OCI-LY1 (cell line): ENCODE measurements at regions not wholly inside any gene's neighbourhood (a gene's known extent, or its start where the extent isn't known, plus 50 kb on each side); places are given as distances from the start of the nearest gene placed in this dataset.

Experiments
- H2AFZ ChIP-seq: fragments of 200-600 bp; sonication (generic), shearing (Covaris generic); 2 replicates; pipeline ENCODE4 v1.6.0; 2014; ENCODE audit warnings: antibody characterized with exemption, mild to moderate bottlenecking, low read length
- H3F3A ChIP-seq: fragments of 200-600 bp; sonication (generic), shearing (Covaris generic); 2 replicates; pipeline ENCODE4 v1.6.0; 2014; ENCODE audit warnings: mild to moderate bottlenecking, antibody characterized with exemption, low read length, moderate library complexity; ENCODE audit not compliant: insufficient read depth
- H3K27ac ChIP-seq: fragments of 200-600 bp; sonication (generic); 2 replicates; pipeline ENCODE4 v1.5.1; 2014; ENCODE audit warnings: low read length, mixed run types, mild to moderate bottlenecking, low read depth; ENCODE audit not compliant: poor library complexity, severe bottlenecking
- H3K27me3 ChIP-seq: fragments of 200-600 bp; sonication (generic); 2 replicates; pipeline ENCODE4 v1.6.0; 2014; ENCODE audit warnings: antibody characterized with exemption, mild to moderate bottlenecking, low read length, moderate library complexity; ENCODE audit not compliant: insufficient read depth
- H3K36me3 ChIP-seq: fragments of 200-600 bp; sonication (generic); 2 replicates; pipeline ENCODE4 v1.6.1; 2014; ENCODE audit warnings: mild to moderate bottlenecking, antibody characterized with exemption, low read length, moderate library complexity, mixed read lengths; ENCODE audit not compliant: insufficient read depth
- H3K4me1 ChIP-seq: fragments of 200-600 bp; sonication (generic); 2 replicates; pipeline ENCODE4 v1.5.1; 2014; ENCODE audit warnings: mild to moderate bottlenecking, low read length, moderate library complexity; ENCODE audit not compliant: insufficient read depth, severe bottlenecking
- H3K4me2 ChIP-seq: fragments of 200-600 bp; sonication (generic), shearing (Covaris generic); 2 replicates; pipeline ENCODE4 v1.6.1; 2014; ENCODE audit warnings: low read length
- H3K4me3 ChIP-seq: fragments of 200-600 bp; sonication (generic); 2 replicates; pipeline ENCODE4 v1.5.1; 2014; ENCODE audit warnings: low read length, low read depth, mild to moderate bottlenecking, mixed read lengths; ENCODE audit not compliant: poor library complexity, severe bottlenecking
- H3K79me2 ChIP-seq: fragments of 200-600 bp; shearing (Covaris generic); 2 replicates; pipeline ENCODE4 v1.6.1; 2016; ENCODE audit warnings: mixed run types, low read length, mixed read lengths; ENCODE audit not compliant: insufficient read depth
- H3K9ac ChIP-seq: fragments of 200-600 bp; sonication (generic), shearing (Covaris generic); 2 replicates; pipeline ENCODE4 v1.6.1; 2014; ENCODE audit warnings: mild to moderate bottlenecking, low read length, mixed read lengths
- H3K9me2 ChIP-seq: fragments of 200-600 bp; sonication (generic), shearing (Covaris generic); 2 replicates; pipeline ENCODE4 v1.6.1; 2014; ENCODE audit warnings: low read depth, mild to moderate bottlenecking, low read length, mixed read lengths
- H3K9me3 ChIP-seq: fragments of 200-600 bp; shearing (Covaris generic); 2 replicates; pipeline ENCODE4 v1.6.1; 2014; ENCODE audit warnings: low read length, mixed read lengths
- H4K20me1 ChIP-seq: fragments of 200-600 bp; sonication (generic), shearing (Covaris generic); 2 replicates; pipeline ENCODE4 v1.6.0; 2016; ENCODE audit warnings: mild to moderate bottlenecking, low read length; ENCODE audit not compliant: insufficient read depth
- EZH2 ChIP-seq: fragments of 200-600 bp; sonication (generic), shearing (Covaris generic); IDR thresholded peaks from 2 replicates; pipeline ENCODE4 v1.8.0; 2017; ENCODE audit warnings: borderline replicate concordance, mixed run types, mild to moderate bottlenecking, antibody characterized with exemption, low read length, moderate library complexity, mixed read lengths
- TF ChIP-seq, protein P1 (sequence below): fragments of 200-600 bp; sonication (generic), shearing (Covaris generic); IDR thresholded peaks from 2 replicates; pipeline ENCODE4 v1.5.1; 2017; ENCODE audit warnings: mild to moderate bottlenecking, antibody characterized with exemption, low read length, moderate library complexity, mixed read lengths

GRCh38 chr6:154901876-154902552 is 93.1 kb upstream of the TIAM2 start:
- H3K4me1 ChIP-seq = no peaks in the 10 kb centered on the region
- no peaks in the 10 kb centered on the region for H3K9me2 ChIP-seq
- no peak overlapping the region for H3K4me2 ChIP-seq
- H3K9ac ChIP-seq = no peak overlapping the region
- H3K27me3 ChIP-seq = no peaks in the 10 kb centered on the region
- H4K20me1 ChIP-seq = no peaks in the 10 kb centered on the region
- H3K36me3 ChIP-seq = no peaks in the 10 kb centered on the region
- H2AFZ ChIP-seq = no peak overlapping the region
- no peaks in the 10 kb centered on the region for H3F3A ChIP-seq
- H3K27ac ChIP-seq = no peak overlapping the region
- no peak overlapping the region for H3K4me3 ChIP-seq
- H3K79me2 ChIP-seq = no peaks in the 10 kb centered on the region
- H3K9me3 ChIP-seq = no peaks in the 10 kb centered on the region
- no peak for TF ChIP-seq EZH2
- TF ChIP-seq, protein P1, sequence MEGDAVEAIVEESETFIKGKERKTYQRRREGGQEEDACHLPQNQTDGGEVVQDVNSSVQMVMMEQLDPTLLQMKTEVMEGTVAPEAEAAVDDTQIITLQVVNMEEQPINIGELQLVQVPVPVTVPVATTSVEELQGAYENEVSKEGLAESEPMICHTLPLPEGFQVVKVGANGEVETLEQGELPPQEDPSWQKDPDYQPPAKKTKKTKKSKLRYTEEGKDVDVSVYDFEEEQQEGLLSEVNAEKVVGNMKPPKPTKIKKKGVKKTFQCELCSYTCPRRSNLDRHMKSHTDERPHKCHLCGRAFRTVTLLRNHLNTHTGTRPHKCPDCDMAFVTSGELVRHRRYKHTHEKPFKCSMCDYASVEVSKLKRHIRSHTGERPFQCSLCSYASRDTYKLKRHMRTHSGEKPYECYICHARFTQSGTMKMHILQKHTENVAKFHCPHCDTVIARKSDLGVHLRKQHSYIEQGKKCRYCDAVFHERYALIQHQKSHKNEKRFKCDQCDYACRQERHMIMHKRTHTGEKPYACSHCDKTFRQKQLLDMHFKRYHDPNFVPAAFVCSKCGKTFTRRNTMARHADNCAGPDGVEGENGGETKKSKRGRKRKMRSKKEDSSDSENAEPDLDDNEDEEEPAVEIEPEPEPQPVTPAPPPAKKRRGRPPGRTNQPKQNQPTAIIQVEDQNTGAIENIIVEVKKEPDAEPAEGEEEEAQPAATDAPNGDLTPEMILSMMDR = no peak

GRCh38 chr6:154907291-154907690 is 87.8 kb upstream of the TIAM2 start:
- Histone ChIP-seq H3F3A (no peaks in the 10 kb centered on the region), H3K79me2 (no peaks in the 10 kb centered on the region), H3K27me3 (no peaks in the 10 kb centered on the region), H3K4me2 (no peak overlapping the region), H3K27ac (no peak overlapping the region), H3K4me3 (no peak overlapping the region), H3K9me2 (no peaks in the 10 kb centered on the region), H3K9ac (no peak overlapping the region), H3K4me1 (no peaks in the 10 kb centered on the region), H3K9me3 (no peaks in the 10 kb centered on the region), H4K20me1 (no peaks in the 10 kb centered on the region), H2AFZ (no peak overlapping the region), H3K36me3 (no peaks in the 10 kb centered on the region)
- TF ChIP-seq EZH2 = no peak
- TF ChIP-seq, protein P1 = no peak

- H3K4me3 ChIP-seq = no peak overlapping the region
- no peaks in the 10 kb centered on the region for H3K4me1 ChIP-seq
- no peaks in the 10 kb centered on the region for H3K9me2 ChIP-seq
- H3F3A ChIP-seq = no peaks in the 10 kb centered on the region
- H3K36me3 ChIP-seq = no peaks in the 10 kb centered on the region
- TF ChIP-seq, protein P1 = no peak
- TF ChIP-seq EZH2 = no peak
- H4K20me1 ChIP-seq = no peaks in the 10 kb centered on the region
- no peaks in the 10 kb centered on the region for H3K9me3 ChIP-seq
- H3K4me2 ChIP-seq = no peak overlapping the region
- no peaks in the 10 kb centered on the region for H3K27me3 ChIP-seq
- H3K27ac ChIP-seq = no peak overlapping the region
- no peak overlapping the region for H3K9ac ChIP-seq
- H2AFZ ChIP-seq = no peak overlapping the region
- no peaks in the 10 kb centered on the region for H3K79me2 ChIP-seq
Measured at GRCh38 chr6:154908723-154909122, 86.4 kb upstream of the TIAM2 start.
